Activated CD4-positive, CD25-positive, alpha-beta regulatory T cell treated with anti-CD3 and anti-CD28 coated beads, Interleukin-2, amount 50 U/mL, for 16 hours (primary cell): ENCODE measurements at regions not wholly inside any gene's neighbourhood (a gene's known extent, or its start where the extent isn't known, plus 50 kb on each side); places are given as distances from the start of the nearest gene placed in this dataset.
"Not testable (repeated sequence)": the region's sequence is repeated elsewhere in the genome, so short reads cannot be mapped to it uniquely, and the experiment has no call there.

ENCODE experiments used
- DNase-seq: peaks from one replicate; pipeline ENCODE4 v3.0.0-alpha.2; 2020; ENCODE audit warnings: low read depth, low spot score

DNA sequence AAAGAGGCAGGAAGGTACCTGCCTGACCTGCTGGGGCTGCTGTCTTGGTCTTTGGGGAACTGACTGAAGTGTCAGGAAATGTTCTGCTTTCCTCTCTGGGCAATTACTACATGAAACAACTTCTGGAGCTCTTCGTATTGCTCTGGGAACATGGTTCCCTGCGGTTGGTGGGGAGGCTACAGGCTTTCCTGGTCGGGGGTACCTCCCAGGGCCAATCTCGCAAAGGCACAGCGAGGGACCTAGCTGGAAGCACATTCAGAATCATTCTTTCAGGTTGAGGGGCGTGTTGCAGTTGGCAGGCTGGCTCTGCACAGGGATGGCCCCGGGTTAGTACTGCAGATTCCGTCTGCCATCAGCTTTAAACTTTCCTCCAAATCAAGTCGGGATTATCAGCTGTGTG is 88.9 kb upstream of the RANBP3L start:
- DNase-seq, result no peak

DNA sequence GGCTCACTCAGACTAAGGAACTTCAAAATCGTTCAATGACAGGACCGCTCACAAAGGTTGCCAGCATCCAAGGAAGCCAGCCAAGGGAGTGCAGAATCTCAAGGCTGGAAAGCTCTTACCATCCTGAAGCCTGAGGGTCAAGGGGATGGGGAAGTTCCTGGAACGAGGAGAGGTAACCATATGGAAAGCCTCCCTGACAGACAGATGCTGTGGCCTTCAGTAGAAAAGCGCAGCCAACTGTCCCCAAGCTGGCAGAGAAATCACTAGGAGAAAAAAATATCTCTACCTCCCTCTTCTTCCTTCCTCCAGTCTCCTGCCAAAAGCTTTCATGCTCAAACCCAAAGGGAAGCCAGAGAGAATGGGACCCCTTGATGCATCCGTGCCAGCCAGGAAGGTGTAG is 90.5 kb upstream of the RANBP3L start:
- DNase-seq, result no peak

DNA sequence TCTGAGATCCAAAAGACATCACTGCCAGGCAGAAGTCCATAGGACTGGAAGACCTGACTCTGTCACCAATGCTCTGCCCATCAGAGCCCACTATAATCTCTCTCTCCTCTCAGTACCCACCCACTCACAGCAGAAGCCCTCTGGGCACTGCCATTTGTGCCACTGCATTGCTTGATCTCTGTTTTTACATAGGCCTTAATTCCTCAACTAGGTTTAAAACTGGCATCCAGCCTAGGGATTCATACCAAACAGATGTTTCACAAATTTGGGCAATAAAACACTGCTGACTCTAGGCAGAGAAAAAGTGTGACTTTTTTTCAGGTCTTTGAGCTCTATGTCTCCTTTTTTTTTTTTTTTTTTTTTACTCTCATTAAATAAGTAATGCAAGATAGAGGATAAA is 91.1 kb upstream of the RANBP3L start:
- DNase-seq, result no peak

DNA sequence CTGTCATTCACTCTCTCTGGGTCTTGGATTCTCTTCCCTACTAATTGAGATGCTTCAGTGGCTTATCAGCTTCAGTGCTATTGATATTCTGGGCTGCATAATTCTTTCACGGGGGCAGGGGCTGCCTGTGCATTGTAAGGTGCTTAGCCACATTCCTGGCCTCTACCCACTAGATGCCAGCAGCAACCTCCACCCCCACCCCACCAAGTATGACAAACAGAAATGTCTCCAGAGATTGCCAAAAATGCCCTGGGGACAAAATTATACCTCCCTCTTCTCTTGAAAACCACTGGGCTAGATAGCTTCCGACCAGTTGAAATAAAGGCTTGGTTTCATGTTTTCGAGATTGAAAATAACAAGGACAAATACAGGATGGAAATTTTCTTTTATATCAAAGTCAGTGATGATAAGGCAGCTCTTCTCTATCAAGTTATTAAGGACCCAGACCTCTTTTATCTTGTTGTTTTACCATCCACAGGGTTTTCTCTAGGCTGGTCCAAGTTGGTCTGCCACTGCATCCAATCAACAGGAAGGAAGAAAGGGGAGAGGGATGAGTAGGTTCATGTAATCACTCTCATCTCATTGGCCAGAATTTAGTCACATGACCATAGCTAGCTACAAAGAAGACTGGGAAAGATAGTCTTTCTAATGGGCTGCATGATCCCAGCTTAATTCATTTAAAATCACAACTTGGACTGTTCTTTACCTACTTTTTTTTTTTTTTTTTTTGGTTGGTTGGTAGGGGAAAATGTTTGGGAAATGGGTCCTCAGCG is 92.1 kb upstream of the RANBP3L start:
- DNase-seq, result no peak

DNA sequence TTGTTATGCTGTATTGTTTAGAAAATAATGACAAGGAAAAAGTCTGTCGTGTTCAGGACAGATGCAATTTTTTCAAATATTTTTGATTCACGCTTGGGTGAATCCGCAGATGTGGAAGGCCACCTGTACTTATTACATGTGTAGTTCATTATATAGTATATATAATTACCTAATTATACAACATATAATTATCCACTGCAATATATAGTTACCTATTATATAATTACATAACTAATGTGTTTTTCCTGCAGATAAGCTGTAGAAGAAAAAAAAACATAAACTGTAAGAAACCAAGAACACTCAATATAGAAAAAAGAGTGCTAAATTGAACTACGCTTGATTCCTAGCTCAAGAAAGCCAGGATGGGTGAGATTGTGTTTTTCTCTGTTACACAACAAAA is 93.6 kb upstream of the RANBP3L start:
- DNase-seq, result no peak

DNA sequence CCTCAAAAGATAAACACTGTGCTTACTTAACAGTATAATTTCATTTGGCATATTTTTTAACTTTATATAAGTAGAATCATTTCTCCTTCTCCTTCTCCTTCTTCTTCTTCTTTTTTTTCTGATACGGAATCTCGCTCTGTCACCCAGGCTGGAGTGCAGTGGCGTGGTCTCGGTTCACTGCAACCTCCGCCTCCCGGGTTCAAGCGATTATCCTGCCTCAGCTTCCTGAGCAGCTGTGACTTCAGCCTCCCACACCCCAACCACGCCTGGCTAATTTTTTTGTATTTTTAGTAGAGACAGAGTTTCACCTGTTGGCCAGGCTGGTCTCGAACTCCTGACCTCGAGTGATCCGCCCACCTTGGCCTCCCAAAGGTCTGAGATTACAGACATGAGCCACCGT is 94.2 kb upstream of the RANBP3L start:
- DNase-seq, result not testable (repeated sequence)

DNA sequence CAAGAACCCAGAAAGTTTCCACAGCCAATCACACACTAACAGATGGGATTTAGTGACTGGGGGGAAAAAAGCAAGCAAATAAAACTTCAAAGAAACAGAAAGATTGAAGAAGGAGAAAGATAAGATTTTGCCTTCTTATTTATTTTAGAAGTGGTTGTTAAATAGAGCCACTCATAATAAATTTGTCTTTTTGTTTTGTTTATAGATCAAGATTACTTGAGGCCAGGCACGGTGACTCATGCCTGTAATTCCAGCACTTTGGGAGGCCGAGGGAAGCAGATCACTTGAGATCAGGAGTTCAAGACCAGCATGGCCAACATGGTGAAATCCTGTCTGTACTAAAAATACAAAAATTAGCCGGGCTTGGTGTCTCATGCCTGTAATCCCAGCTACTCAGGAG is 94.9 kb upstream of the RANBP3L start:
- no peak for DNase-seq

DNA sequence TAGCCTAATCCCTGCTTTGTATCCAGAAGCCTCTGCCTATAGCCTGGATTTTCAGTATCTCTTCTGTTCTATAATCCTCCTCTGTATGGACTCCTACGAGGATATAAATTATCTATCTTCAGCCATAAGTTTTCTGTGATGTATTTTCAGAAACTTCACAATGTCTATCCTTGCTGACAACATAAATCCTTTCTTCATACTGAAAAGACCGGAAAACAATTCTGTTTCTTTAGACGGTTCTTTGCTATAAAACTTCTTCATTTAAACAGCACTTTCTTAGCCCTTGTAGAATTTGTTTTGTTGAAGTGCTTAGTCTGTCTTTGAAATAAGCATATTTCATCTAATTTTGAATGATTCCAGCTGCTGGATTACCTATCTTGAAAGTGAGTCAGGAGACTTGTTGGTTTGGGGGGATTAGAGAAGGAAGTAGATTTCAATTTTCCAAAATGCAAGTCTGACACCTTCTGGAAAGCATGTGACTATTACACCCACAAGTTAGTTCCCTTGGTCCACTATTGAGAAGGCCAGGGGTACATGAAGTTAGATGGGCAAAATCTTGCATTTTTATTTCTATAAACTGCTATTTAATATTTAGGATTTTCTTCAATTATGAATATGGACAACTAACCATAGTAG is 96.3 kb upstream of the RANBP3L start:
- no peak for DNase-seq

DNA sequence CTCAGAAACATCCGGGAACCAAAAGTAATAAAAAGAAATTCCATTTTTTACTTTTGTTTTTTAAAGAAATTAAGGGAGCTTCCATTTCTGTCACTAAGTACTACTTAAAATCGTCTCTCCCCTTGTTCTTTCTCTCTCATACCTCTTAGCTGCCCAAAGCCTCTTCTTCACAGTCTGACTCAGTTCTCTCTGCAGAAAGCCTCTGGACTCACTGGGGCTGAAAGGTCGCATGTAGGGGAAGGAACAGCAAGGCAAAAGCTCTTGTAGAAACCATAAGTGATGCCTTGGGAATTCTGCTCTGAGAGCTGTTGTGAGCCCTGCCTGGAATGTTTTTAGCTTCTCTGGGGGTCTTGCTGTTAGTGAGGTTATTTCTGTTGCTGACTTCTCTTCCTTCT is 100.8 kb upstream of the RANBP3L start:
- no peak for DNase-seq

DNA sequence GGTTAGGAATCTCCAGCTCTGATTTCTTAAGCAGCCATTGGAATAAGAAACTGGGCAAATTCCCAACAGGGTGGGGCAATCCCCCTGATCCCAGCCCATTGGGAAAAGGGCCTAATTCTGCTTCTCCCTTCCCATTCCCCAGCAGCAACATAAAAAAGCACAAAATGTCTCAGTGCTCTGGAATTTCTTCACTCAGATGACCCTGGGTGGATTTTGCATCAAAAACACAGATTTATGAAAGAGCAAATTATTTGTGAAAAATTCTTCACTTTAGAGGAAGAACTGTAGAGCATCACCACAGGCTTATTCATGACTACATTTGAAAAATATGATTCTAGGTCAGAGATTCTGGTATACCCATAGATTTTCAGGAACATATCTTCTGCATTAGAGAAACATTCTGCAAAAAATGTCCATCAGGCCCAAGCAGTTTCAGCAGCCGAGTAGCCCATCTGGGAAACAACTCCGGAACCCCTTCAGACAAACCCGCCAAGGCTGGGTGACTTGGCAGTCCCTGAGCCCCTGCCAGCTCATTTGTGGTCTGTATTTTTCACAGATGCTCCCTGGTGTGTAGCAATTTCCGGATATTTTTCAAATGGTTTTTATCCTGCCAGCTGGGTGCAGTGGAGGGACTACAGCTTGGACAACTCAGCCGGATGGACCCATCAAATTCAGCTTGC is 102.1 kb upstream of the RANBP3L start:
- no peak for DNase-seq

DNA sequence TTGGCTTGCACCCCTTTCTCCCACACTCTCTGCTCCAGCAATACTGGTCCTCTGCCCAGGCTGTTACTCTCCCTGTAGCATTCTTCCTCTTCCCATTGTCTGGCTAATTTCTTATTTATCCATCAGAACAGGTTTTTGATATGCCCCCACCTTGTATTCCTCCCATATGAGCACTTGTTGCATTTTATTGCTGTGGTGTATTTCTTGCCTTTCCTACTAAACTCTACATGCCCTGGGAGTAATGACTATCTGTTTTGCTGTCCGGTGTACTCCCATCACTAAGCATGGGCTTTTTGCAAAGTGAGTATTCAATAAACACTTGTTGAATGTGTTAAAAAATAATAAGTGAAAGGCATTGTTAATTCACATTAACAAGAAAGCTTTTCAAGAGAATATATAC is 104.3 kb upstream of the RANBP3L start:
- no peak for DNase-seq

DNA sequence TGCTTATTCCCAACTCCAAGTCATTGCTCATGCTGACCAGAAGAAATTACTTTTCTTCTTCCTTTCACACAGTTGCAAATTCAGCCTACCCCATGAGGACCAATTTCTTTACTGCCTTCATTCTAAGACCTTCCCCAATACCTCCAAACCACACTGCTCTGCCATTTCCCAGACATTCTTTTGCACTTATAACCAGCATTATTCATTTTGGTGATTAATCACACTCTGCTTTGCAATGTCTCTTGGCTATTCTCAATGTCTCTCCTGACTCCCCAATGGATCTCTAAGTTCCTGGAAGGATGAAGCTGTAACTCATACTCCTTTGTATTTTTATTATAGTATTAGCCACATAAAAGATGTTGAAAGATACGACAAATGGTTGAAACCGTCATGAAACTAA is 105.7 kb upstream of the RANBP3L start:
- DNase-seq, result no peak

DNA sequence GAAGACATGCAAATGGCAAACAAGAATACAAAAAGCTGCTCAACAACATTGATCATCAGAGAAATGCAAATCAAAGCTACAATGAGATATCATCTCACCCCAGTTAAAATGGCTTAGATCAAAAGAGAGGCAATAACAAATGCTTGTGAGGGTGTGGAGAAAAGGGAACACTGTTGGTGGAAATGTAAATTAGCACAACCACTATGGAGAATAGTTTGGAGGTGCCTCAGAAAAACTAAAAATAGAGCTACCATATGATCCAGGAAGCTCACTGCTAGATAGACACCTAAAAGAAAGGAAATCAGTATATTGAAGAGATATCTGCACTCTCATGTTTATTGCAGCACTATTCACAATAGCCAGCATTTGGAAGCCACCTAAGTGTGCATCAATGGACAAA is 108.0 kb upstream of the RANBP3L start:
- not testable (repeated sequence) for DNase-seq

DNA sequence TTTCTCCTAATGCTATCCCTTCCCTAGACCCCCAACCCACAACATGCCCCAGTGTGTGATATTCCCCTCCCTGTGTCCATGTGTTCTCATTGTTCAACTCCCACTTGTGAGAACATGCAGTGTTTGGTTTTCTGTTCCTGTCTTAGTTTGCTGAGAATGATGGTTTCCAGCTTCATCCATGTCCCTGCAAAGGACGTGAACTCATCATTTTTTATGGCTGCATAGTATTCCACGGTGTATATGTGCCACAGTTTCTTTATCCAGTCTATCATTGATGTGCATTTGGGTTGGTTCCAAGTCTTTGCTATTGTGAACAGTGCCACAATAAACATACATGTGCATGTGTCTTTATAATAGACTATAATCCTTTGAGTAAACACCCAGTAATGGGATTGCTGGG is 109.0 kb upstream of the RANBP3L start:
- not testable (repeated sequence) for DNase-seq

DNA sequence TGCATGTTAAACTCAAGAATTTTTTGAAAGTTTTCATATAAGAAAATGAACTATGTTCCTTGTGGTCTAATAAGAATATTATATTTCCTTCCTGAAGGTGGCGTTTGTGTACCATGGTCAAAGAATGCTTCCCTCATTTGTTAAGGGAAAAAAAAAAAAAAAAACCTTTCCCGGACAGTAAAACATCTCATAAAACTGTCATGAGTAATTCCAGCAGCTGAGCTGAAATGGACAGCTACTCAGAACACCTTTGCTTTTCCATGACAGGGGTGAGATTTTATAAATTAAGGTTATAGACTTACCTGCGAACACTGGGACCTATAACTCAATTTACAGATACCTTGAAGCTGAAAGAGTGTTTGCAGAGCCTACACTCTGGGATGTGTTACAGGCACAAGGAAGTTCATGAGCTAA is 113.2 kb upstream of the RANBP3L start:
- DNase-seq, result no peak

DNA sequence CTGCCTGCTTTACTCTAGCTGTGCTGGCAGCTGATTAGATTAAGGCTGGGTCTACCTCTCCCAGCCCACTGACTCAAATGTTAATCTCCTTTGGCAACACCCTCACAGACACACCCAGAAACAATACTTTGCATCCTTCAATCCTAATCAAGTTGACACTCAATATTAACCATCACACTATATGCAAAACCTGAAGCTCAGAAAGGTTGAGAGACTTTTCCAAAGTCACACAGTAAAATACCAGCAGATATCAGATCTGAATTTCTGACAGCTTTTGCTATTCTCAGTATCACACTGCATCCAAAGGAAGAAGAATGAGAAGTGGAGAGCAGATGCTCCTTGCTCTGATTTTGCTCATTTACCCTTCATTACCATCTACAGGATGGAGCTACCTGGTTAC is 114.9 kb upstream of the RANBP3L start:
- DNase-seq, result no peak

DNA sequence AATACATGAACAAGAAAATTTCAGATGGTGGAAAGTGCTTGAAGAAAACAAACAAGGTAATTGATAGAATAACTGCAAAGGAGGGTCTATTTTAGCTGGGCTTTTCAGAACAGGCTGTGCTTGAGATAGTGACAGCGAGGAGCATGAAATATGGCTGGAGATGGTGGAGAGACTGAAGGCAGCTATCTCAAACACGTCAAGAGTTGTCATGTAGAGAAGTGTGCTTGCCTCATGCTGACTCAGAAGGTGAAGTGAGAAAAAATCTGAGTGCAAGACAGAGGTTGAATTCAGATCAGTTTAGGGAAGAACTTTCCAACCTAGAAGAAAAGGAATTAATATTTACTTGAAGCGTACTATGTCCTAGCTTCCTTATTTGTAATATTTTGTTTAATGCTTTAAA is 115.5 kb upstream of the RANBP3L start:
- no peak for DNase-seq

DNA sequence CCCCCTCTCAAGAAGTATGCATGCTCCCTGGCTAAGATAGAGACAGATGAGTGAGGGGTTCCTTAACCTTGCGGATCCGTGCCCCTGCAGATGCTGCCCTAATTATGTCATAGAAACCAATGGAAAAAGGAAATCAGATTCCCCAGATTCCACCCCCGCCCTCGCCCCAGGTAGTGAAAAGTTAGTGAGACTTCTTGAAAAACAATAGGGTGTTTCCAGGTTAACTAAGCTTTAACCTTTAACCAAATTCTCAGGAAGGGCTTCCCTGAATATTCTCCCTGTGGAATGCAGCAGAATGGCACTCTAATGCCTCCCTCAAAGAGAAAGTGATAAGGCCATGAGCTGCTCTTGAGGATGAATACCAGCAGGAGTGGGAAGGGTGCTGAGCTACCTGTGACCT is 116.0 kb upstream of the RANBP3L start:
- DNase-seq, result no peak

DNA sequence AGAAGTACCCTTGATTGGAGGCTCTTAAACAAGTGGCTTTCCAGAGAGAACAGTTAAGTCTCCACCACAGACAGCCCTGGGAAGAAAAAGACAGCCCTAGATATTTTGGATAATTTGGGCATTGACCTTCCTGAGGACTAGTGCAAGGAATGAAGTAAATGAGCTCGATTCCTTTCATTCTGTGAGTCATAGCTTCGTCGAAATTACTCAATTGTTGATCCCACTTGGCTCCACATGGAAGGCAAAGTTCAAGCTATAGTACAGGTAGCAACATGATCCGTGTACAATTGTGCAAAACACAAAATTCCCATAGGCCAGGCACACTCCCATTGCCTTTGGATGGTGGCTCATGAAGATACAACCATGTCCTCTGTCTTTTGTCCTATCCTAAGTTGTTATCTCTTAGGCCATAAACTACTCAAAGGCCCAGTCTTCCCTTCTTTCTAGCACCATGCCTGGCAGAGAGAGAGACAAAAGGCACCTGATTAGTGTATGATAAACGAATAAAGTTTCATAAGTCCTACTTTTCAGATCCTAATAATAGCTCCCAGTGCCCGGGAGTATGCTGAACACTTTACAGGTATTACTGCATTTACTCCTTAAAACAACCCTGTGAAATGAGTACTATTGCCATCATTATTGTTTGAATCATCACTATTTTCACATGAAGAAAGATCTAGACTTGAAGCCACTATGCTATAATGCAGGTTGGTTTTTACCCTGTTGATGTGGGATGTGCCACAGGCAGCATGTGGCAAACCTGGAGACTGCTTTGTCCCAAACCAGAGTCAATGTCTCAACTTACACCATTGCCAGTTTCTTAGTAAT is 116.7 kb upstream of the RANBP3L start:
- DNase-seq, result no peak

DNA sequence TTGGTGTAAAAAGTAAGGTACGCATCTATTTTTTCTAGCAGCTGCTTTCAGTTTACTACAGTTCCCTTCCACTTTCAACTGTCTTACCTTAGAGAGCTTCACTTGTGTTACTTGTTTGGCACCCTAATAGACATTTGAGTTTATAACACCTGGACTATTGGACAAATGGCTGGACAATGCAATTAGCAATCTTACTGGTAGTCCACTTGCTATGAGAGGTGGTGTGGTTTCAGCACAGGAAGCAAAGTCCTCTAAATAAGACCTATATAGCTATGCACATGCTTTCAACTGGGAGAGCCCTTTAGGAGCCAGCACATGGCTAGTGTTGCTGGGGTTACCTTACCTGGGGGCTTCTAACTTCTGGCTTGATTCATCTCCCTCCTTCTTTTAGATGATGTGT is 119.6 kb upstream of the RANBP3L start:
- no peak for DNase-seq

DNA sequence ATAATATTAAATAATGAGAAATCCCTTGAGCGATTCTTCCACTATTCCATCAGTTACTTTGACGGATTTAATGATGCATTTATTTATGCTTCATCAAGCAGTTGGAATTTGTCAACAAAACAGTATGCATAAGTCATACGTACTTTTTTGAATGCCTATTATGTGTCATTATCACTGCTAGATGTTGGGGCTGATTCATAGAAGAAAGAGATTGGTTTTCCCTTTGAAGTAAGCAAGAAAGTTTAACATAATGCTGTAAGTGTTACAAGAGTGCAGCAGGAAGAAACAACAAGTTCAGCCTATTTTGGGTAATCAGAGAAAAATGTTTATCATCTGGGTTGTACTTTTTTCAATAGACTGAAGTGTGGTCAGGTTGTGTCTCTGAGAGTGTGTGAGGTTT is 121.2 kb upstream of the RANBP3L start:
- no peak for DNase-seq
